ENCODE measurements at regions not wholly inside any gene's neighbourhood (a gene's known extent, or its start where the extent isn't known, plus 50 kb on each side); places are given as distances from the start of the nearest gene placed in this dataset.

GRCh38 chr1:228650141-228650540 lies 85.1 kb upstream of the RHOU start:
- intact Hi-C loops (cut with micrococcal nuclease; ENCODE audit: unreplicated experiment) (no loop called here), in situ Hi-C loops (cut with MboI) (no loop called here)
- ATAC-seq (no peak), FAIRE-seq (no peak), DNase-seq (ENCODE audit: low read depth, low spot score) (no peak)
- WGBS (ENCODE audit: insufficient coverage, insufficient replicate concordance, low lambda C conversion rate, missing lambda C conversion rate): 66% methylated on average over 23 of the region's 23 CpGs
- Histone ChIP-seq H3K9me3 (replicated peaks; ENCODE audit: control insufficient read depth, insufficient read depth, low read length) (peaks cover 2% of the 10 kb centered on the region; the same call in 1 of the 3 replicates), H3K4me2 (ENCODE audit: control insufficient read depth, insufficient read depth) (no peak overlapping the region), H3K36me3 (ENCODE audit: control insufficient read depth in 2 of 2, insufficient read depth in 2 of 2, low read length in 1 of 2) (no peaks in the 10 kb centered on the region), H4K20me1 (ENCODE audit: control insufficient read depth, insufficient read depth) (no peaks in the 10 kb centered on the region), H3K4me1 (ENCODE audit: control insufficient read depth, insufficient read depth, low read length) (peaks cover 3% of the 10 kb centered on the region), H3K27ac (ENCODE audit: control insufficient read depth, insufficient read depth) (no peak overlapping the region), H3K27me3 (replicated peaks in 1 of 2; ENCODE audit: control insufficient read depth in 2 of 2, insufficient read depth in 2 of 2, low read length in 1 of 2) (peaks cover 11 to 26% of the 10 kb centered on the region in 2 experiments), H3K9ac (ENCODE audit: control insufficient read depth, insufficient read depth, low read length) (no peak overlapping the region), H3K4me3 (no peak overlapping the region), H2AFZ (ENCODE audit: control insufficient read depth, low read depth, low read length) (no peak overlapping the region), H3K79me2 (ENCODE audit: control insufficient read depth, insufficient read depth, low read length) (no peaks in the 10 kb centered on the region)
- CTCF ChIA-PET: interaction anchor here (1.3 kb wide), 2 partner anchors 9 to 14 kb away, joined by 3 to 4 read pairs; no protein-coding TSS in a partner anchor
- POLR2A ChIA-PET: no interaction called here
- no TSS peak for BruUV-seq (replicated peaks)
- TF ChIP-seq NR2C2 (IDR thresholded peaks at IDR 0.05; ENCODE audit: borderline replicate concordance, control insufficient read depth, insufficient read length, low read depth): no peak
- TF ChIP-seq STAT3 (IDR thresholded peaks at IDR 0.05; ENCODE audit: low read depth, low read length): no peak
- no peak for TF ChIP-seq E2F4 (IDR thresholded peaks at IDR 0.05; ENCODE audit: low read depth, low read length)
- no peak for TF ChIP-seq ZNF274 (IDR thresholded peaks at IDR 0.05; ENCODE audit: insufficient read depth, insufficient read length)
- no peak for TF ChIP-seq RBBP5 (conservative IDR thresholded peaks at IDR 0.05)
- TF ChIP-seq ZNF24 (IDR thresholded peaks at IDR 0.05): no peak
- no peak for TF ChIP-seq CEBPB (IDR thresholded peaks at IDR 0.05; ENCODE audit: borderline replicate concordance in 1 of 2, low read depth in 2 of 2, low read length in 2 of 2)
- no peak for TF ChIP-seq TAF1 (IDR thresholded peaks at IDR 0.05; ENCODE audit: borderline replicate concordance, low read depth, low read length)
- no peak for TF ChIP-seq RB1 (IDR thresholded peaks at IDR 0.05; ENCODE audit: borderline replicate concordance)
- TF ChIP-seq ESRRA (IDR thresholded peaks at IDR 0.05; ENCODE audit: low read length): no peak
- TF ChIP-seq ASH2L (IDR thresholded peaks at IDR 0.05; ENCODE audit: borderline replicate concordance, low read depth): no peak
- TF ChIP-seq PKNOX1 (IDR thresholded peaks at IDR 0.05): no peak
- TF ChIP-seq EZH2 (IDR thresholded peaks at IDR 0.05; ENCODE audit: borderline replicate concordance, control insufficient read depth, low read depth, low read length): no peak
- no peak for TF ChIP-seq TCF7 (IDR thresholded peaks at IDR 0.05; ENCODE audit: borderline replicate concordance)
- no peak for TF ChIP-seq BCLAF1 (IDR thresholded peaks at IDR 0.05)
- no peak for TF ChIP-seq ETV6 (conservative IDR thresholded peaks at IDR 0.05 in 1 of 2, IDR thresholded peaks at IDR 0.05 in 1 of 2; ENCODE audit: borderline replicate concordance in 1 of 2, low read depth in 1 of 2)
- no peak for TF ChIP-seq NFXL1 (IDR thresholded peaks at IDR 0.05; ENCODE audit: borderline replicate concordance)
- no peak for TF ChIP-seq PAX8 (IDR thresholded peaks at IDR 0.05)
- TF ChIP-seq MLLT1 (IDR thresholded peaks at IDR 0.05): no peak
- RAD21 ChIA-PET (ENCODE audit: unreplicated experiment): no interaction called here
- SMC1A ChIA-PET (ENCODE audit: uncharacterized antibody, unreplicated experiment): no interaction called here

All from GM12878 (cell line).